HEK293 (cell line): ENCODE measurements at regions not wholly inside any gene's neighbourhood (a gene's known extent, or its start where the extent isn't known, plus 50 kb on each side); places are given as distances from the start of the nearest gene placed in this dataset.
A peak's percentile ranks its signal among the peaks of the same experiment; 100 is the strongest.

Source experiments
- BCL11B ChIP-seq: fragments of 450-650 bp; formaldehyde crosslinking; IDR thresholded peaks from 2 replicates; pipeline ENCODE4 v1.5.1; 2016; ENCODE audit warnings: low read depth, missing biosample characterization, missing genetic modification characterization
- EGR2 ChIP-seq: fragments of 450-650 bp; formaldehyde crosslinking; IDR thresholded peaks from 2 replicates; pipeline ENCODE4 v1.5.1; 2016; ENCODE audit warnings: low read depth, missing biosample characterization, missing genetic modification characterization
- HOXA7 ChIP-seq: sonication (generic); formaldehyde crosslinking; IDR thresholded peaks from 2 replicates; pipeline ENCODE4 v1.8.1; 2022; ENCODE audit warnings: missing genetic modification reagents, borderline replicate concordance
- HOXD13 ChIP-seq: sonication (generic); formaldehyde crosslinking; IDR thresholded peaks from 2 replicates; pipeline ENCODE4 v1.8.0; 2022; ENCODE audit warnings: missing genetic modification reagents, borderline replicate concordance
- SCRT1 ChIP-seq: fragments of 450-650 bp; formaldehyde crosslinking; IDR thresholded peaks from 2 replicates; pipeline ENCODE4 v1.5.1; 2016; ENCODE audit warnings: missing biosample characterization, missing genetic modification characterization, borderline replicate concordance
- ZBTB1 ChIP-seq: fragments of 450-650 bp; formaldehyde crosslinking; IDR thresholded peaks from 2 replicates; pipeline ENCODE4 v1.5.1; 2016; ENCODE audit warnings: missing biosample characterization, missing genetic modification characterization
- ZFP3 ChIP-seq: fragments of 450-650 bp; formaldehyde crosslinking; IDR thresholded peaks from 2 replicates; pipeline ENCODE4 v1.5.1; 2016; ENCODE audit warnings: low read depth, missing biosample characterization, missing genetic modification characterization
- ZNF114 ChIP-seq: fragments of 450-650 bp; formaldehyde crosslinking; IDR thresholded peaks from 2 replicates; pipeline ENCODE4 v1.5.0; 2017; ENCODE audit warnings: missing biosample characterization, missing genetic modification characterization
- ZNF169 ChIP-seq: fragments of 450-650 bp; formaldehyde crosslinking; IDR thresholded peaks from 2 replicates; pipeline ENCODE4 v1.5.1; 2016; ENCODE audit warnings: missing biosample characterization, missing genetic modification characterization
- ZNF266 ChIP-seq: fragments of 450-650 bp; formaldehyde crosslinking; IDR thresholded peaks from 2 replicates; pipeline ENCODE4 v1.5.1; 2016; ENCODE audit warnings: missing biosample characterization, missing genetic modification characterization, low read depth
- ZNF302 ChIP-seq: fragments of 450-650 bp; formaldehyde crosslinking; IDR thresholded peaks from 2 replicates; pipeline ENCODE4 v1.5.1; 2016; ENCODE audit warnings: missing biosample characterization, missing genetic modification characterization, low read depth
- ZNF391 ChIP-seq: fragments of 450-650 bp; formaldehyde crosslinking; IDR thresholded peaks from 2 replicates; pipeline ENCODE4 v1.5.1; 2016; ENCODE audit warnings: low read depth, missing biosample characterization, missing genetic modification characterization, borderline replicate concordance
- ZNF548 ChIP-seq: fragments of 450-650 bp; formaldehyde crosslinking; IDR thresholded peaks from 2 replicates; pipeline ENCODE4 v1.5.1; 2016; ENCODE audit warnings: missing biosample characterization, missing genetic modification characterization
- ZNF549 ChIP-seq: fragments of 450-650 bp; IDR thresholded peaks from 2 replicates; pipeline ENCODE4 v1.5.1; 2018; ENCODE audit warnings: missing biosample characterization, missing genetic modification characterization, mild to moderate bottlenecking, inconsistent platforms, moderate library complexity
- ZNF555 ChIP-seq: fragments of 450-650 bp; formaldehyde crosslinking; conservative IDR thresholded peaks from 2 replicates; pipeline ENCODE4 v1.5.1; 2017; ENCODE audit warnings: missing biosample characterization, mild to moderate bottlenecking, missing genetic modification characterization, inconsistent platforms
- ZNF571 ChIP-seq: fragments of 450-650 bp; formaldehyde crosslinking; IDR thresholded peaks from 2 replicates; pipeline ENCODE4 v1.5.0; 2017; ENCODE audit warnings: missing biosample characterization, missing genetic modification characterization
- ZNF621 ChIP-seq: fragments of 450-650 bp; formaldehyde crosslinking; IDR thresholded peaks from 2 replicates; pipeline ENCODE4 v1.5.1; 2017; ENCODE audit warnings: missing biosample characterization, missing genetic modification characterization
- ZNF624 ChIP-seq: fragments of 450-650 bp; formaldehyde crosslinking; IDR thresholded peaks from 2 replicates; pipeline ENCODE4 v1.5.1; 2017; ENCODE audit warnings: missing biosample characterization, missing genetic modification characterization
- ZNF677 ChIP-seq: fragments of 450-650 bp; IDR thresholded peaks from 2 replicates; pipeline ENCODE4 v1.5.0; 2018; ENCODE audit warnings: missing biosample characterization, mild to moderate bottlenecking, missing genetic modification characterization, moderate library complexity
- ZNF777 ChIP-seq: fragments of 450-650 bp; formaldehyde crosslinking; IDR thresholded peaks from 2 replicates; pipeline ENCODE4 v1.5.1; 2017; ENCODE audit warnings: missing biosample characterization, missing genetic modification characterization, borderline replicate concordance
- ZNF830 ChIP-seq: fragments of 450-650 bp; IDR thresholded peaks from 2 replicates; pipeline ENCODE4 v1.5.0; 2018; ENCODE audit warnings: missing biosample characterization, missing genetic modification characterization, low read depth, mild to moderate bottlenecking, moderate library complexity
- ZNF843 ChIP-seq: fragments of 450-650 bp; formaldehyde crosslinking; IDR thresholded peaks from 2 replicates; pipeline ENCODE4 v1.5.1; 2016; ENCODE audit warnings: missing biosample characterization, missing genetic modification characterization
- TF ChIP-seq, protein P1 (sequence below): fragments of 450-650 bp; formaldehyde crosslinking; IDR thresholded peaks from 2 replicates; pipeline ENCODE4 v1.5.1; 2016; ENCODE audit warnings: missing biosample characterization, missing genetic modification characterization
- TF ChIP-seq, protein P2 (sequence below): fragments of 450-650 bp; formaldehyde crosslinking; optimal IDR thresholded peaks from 2 replicates; pipeline ENCODE3; 2016; ENCODE audit warnings: missing biosample characterization, mild to moderate bottlenecking, missing genetic modification characterization
- TF ChIP-seq, protein P3 (sequence below): fragments of 450-650 bp; formaldehyde crosslinking; IDR thresholded peaks from 2 replicates; pipeline ENCODE4 v1.5.1; 2016; ENCODE audit warnings: missing biosample characterization, missing genetic modification characterization
- TF ChIP-seq, protein P4 (sequence below): fragments of 450-650 bp; formaldehyde crosslinking; IDR thresholded peaks from 2 replicates; pipeline ENCODE4 v1.5.1; 2016; ENCODE audit warnings: missing biosample characterization, missing genetic modification characterization, low read depth
- TF ChIP-seq, protein P5 (sequence below): fragments of 450-650 bp; formaldehyde crosslinking; IDR thresholded peaks from 2 replicates; pipeline ENCODE4 v1.5.1; 2016; ENCODE audit warnings: missing biosample characterization, missing genetic modification characterization
- TF ChIP-seq, protein P6 (sequence below): fragments of 450-650 bp; formaldehyde crosslinking; IDR thresholded peaks from 2 replicates; pipeline ENCODE4 v1.5.1; 2016; ENCODE audit warnings: missing biosample characterization, missing genetic modification characterization

DNA sequence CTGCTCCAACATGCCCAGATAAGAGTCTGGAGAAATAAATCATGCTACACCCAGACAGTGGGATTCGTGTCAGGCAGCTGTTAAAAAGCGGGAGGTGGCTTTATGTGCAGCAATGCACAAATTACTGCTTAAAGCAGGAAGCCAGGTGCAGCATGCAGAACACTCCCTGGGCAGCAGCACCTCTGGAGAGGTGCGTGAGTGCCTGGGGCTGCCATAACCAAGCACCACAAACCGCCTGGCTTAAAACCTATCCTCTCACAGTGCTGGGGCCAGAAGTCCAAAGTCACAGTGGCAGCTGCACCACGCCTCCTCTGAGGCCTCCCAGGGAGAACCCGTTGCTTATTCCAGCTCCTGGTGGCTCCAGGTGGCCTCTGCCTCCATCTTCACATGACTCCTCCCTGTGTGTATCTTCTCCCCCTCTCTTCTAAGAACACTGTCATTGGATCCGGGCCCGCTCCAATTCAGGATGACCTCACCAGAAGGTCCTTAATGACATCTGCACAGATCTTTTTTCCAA lies 115.6 kb downstream of the SIK1 start (continued):
- TF ChIP-seq, protein P1, sequence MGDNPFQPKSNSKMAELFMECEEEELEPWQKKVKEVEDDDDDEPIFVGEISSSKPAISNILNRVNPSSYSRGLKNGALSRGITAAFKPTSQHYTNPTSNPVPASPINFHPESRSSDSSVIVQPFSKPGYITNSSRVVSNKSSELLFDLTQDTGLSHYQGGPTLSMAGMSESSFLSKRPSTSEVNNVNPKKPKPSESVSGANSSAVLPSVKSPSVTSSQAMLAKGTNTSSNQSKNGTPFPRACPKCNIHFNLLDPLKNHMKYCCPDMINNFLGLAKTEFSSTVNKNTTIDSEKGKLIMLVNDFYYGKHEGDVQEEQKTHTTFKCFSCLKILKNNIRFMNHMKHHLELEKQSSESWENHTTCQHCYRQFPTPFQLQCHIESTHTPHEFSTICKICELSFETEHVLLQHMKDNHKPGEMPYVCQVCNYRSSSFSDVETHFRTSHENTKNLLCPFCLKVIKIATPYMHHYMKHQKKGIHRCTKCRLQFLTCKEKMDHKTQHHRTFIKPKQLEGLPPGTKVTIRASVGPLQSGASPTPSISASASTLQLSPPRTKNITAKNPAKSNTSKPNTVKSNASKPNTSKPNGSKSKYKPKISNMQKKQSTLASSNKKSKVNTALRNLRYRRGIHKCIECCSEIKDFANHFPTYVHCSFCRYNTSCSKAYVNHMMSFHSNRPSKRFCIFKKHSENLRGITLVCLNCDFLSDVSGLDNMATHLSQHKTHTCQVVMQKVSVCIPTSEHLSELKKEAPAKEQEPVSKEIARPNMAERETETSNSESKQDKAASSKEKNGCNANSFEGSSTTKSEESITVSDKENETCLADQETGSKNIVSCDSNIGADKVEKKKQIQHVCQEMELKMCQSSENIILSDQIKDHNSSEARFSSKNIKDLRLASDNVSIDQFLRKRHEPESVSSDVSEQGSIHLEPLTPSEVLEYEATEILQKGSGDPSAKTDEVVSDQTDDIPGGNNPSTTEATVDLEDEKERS = no peak
- TF ChIP-seq HOXA7 (CRISPR knock-in tag) (no peak), ZNF624 (no peak), BCL11B (tag by site-specific recombination) (no peak), SCRT1 (tag by site-specific recombination) (no peak), ZNF555 (tag by site-specific recombination) (no peak), ZFP3 (tag by site-specific recombination) (no peak), EGR2 (tag by site-specific recombination) (no peak), ZNF677 (tag by site-specific recombination) (no peak), ZBTB1 (tag by site-specific recombination) (no peak), ZNF169 (tag by site-specific recombination) (no peak), ZNF777 (tag by site-specific recombination) (no peak), ZNF266 (no peak), ZNF621 (tag by site-specific recombination) (no peak), ZNF302 (tag by site-specific recombination) (no peak), ZNF571 (tag by site-specific recombination) (no peak), ZNF391 (tag by site-specific recombination) (no peak), ZNF114 (tag by site-specific recombination) (no peak), ZNF548 (tag by site-specific recombination) (no peak), HOXD13 (CRISPR knock-in tag) (no peak), ZNF549 (tag by site-specific recombination) (no peak), ZNF843 (tag by site-specific recombination) (no peak), ZNF830 (tag by site-specific recombination) (no peak)
- TF ChIP-seq, protein P2, sequence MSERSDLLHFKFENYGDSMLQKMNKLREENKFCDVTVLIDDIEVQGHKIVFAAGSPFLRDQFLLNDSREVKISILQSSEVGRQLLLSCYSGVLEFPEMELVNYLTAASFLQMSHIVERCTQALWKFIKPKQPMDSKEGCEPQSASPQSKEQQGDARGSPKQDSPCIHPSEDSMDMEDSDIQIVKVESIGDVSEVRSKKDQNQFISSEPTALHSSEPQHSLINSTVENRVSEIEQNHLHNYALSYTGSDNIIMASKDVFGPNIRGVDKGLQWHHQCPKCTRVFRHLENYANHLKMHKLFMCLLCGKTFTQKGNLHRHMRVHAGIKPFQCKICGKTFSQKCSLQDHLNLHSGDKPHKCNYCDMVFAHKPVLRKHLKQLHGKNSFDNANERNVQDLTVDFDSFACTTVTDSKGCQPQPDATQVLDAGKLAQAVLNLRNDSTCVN (tag by site-specific recombination) = no peak
- TF ChIP-seq, protein P3, sequence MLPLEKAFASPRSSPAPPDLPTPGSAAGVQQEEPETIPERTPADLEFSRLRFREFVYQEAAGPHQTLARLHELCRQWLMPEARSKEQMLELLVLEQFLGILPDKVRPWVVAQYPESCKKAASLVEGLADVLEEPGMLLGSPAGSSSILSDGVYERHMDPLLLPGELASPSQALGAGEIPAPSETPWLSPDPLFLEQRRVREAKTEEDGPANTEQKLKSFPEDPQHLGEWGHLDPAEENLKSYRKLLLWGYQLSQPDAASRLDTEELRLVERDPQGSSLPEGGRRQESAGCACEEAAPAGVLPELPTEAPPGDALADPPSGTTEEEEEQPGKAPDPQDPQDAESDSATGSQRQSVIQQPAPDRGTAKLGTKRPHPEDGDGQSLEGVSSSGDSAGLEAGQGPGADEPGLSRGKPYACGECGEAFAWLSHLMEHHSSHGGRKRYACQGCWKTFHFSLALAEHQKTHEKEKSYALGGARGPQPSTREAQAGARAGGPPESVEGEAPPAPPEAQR (tag by site-specific recombination) = no peak
- TF ChIP-seq, protein P4, sequence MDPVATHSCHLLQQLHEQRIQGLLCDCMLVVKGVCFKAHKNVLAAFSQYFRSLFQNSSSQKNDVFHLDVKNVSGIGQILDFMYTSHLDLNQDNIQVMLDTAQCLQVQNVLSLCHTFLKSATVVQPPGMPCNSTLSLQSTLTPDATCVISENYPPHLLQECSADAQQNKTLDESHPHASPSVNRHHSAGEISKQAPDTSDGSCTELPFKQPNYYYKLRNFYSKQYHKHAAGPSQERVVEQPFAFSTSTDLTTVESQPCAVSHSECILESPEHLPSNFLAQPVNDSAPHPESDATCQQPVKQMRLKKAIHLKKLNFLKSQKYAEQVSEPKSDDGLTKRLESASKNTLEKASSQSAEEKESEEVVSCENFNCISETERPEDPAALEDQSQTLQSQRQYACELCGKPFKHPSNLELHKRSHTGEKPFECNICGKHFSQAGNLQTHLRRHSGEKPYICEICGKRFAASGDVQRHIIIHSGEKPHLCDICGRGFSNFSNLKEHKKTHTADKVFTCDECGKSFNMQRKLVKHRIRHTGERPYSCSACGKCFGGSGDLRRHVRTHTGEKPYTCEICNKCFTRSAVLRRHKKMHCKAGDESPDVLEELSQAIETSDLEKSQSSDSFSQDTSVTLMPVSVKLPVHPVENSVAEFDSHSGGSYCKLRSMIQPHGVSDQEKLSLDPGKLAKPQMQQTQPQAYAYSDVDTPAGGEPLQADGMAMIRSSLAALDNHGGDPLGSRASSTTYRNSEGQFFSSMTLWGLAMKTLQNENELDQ = no peak
- TF ChIP-seq, protein P5, sequence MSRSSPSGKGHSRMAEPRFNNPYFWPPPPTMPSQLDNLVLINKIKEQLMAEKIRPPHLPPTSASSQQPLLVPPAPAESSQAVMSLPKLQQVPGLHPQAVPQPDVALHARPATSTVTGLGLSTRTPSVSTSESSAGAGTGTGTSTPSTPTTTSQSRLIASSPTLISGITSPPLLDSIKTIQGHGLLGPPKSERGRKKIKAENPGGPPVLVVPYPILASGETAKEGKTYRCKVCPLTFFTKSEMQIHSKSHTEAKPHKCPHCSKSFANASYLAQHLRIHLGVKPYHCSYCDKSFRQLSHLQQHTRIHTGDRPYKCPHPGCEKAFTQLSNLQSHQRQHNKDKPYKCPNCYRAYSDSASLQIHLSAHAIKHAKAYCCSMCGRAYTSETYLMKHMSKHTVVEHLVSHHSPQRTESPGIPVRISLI (tag by site-specific recombination) = 0 out of 2 replicates have a peak, but pooled peaks have one; percentile 21
- TF ChIP-seq, protein P6, sequence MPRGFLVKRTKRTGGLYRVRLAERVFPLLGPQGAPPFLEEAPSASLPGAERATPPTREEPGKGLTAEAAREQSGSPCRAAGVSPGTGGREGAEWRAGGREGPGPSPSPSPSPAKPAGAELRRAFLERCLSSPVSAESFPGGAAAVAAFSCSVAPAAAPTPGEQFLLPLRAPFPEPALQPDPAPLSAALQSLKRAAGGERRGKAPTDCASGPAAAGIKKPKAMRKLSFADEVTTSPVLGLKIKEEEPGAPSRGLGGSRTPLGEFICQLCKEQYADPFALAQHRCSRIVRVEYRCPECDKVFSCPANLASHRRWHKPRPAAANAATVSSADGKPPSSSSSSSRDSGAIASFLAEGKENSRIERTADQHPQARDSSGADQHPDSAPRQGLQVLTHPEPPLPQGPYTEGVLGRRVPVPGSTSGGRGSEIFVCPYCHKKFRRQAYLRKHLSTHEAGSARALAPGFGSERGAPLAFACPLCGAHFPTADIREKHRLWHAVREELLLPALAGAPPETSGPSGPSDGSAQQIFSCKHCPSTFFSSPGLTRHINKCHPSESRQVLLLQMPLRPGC (tag by site-specific recombination) = no peak
